CD4-positive, CD25-positive, alpha-beta regulatory T cell (primary cell): ENCODE measurements at regions not wholly inside any gene's neighbourhood (a gene's known extent, or its start where the extent isn't known, plus 50 kb on each side); places are given as distances from the start of the nearest gene placed in this dataset.

Experiments
- ATAC-seq, 2 donors: fragments of 150-1000 bp; cut with Tn5 transposase; one replicate each; pipeline ENCODE4 v1.10.0; 2021; ENCODE audit warnings: low read depth in 2 of 2, moderate number of reproducible peaks in 2 of 2, moderate library complexity in 1 of 2
- DNase-seq, 3 donors: peaks; one replicate each; pipeline versions ENCODE4 v3.0.0 to v3.0.0-alpha.2; 2012 to 2022; ENCODE audit warnings: mixed read lengths in 1 of 3
- H3K27ac ChIP-seq: one replicate; pipeline ENCODE4 v1.7.0; 2013; ENCODE audit warnings: mild to moderate bottlenecking, low read length; ENCODE audit not compliant: insufficient read depth, poor library complexity, severe bottlenecking
- H3K27me3 ChIP-seq: one replicate; pipeline ENCODE4 v1.7.0; 2013; ENCODE audit warnings: low read length; ENCODE audit not compliant: control insufficient read depth, insufficient read depth
- H3K36me3 ChIP-seq: one replicate; pipeline ENCODE4 v1.7.0; 2013; ENCODE audit warnings: mild to moderate bottlenecking, low read length, moderate library complexity; ENCODE audit not compliant: control insufficient read depth, insufficient read depth
- H3K4me1 ChIP-seq: 2 replicates; pipeline ENCODE4 v1.7.0; 2013; ENCODE audit warnings: mild to moderate bottlenecking, low read length; ENCODE audit not compliant: insufficient read depth, control insufficient read depth, poor library complexity, severe bottlenecking
- H3K4me3 ChIP-seq: one replicate; pipeline ENCODE4 v1.7.0; 2013; ENCODE audit warnings: low read depth, mild to moderate bottlenecking, low read length, moderate library complexity
- H3K9me3 ChIP-seq, 2 experiments: 1 replicate in 1 of 2; 2 replicates in 1 of 2; pipeline ENCODE4 v1.7.0; 2013; ENCODE audit warnings: low read length in 2 of 2, mild to moderate bottlenecking in 1 of 2, moderate library complexity in 1 of 2; ENCODE audit not compliant: control insufficient read depth in 2 of 2
- H3K27ac Mint-ChIP-seq, 3 donors: one replicate each; pipeline ENCODE4 v1.8.0; 2020 to 2022; ENCODE audit warnings: mild to moderate bottlenecking in 3 of 3, mixed read lengths in 3 of 3, moderate library complexity in 2 of 3
- H3K27me3 Mint-ChIP-seq: one replicate; pipeline ENCODE4 v1.8.0; 2022; ENCODE audit warnings: mild to moderate bottlenecking, mixed read lengths
- H3K36me3 Mint-ChIP-seq: one replicate; pipeline ENCODE4 v1.8.0; 2020; ENCODE audit warnings: mixed read lengths
- H3K4me1 Mint-ChIP-seq, 4 donors: one replicate each; pipeline ENCODE4 v1.8.0; 2020 to 2022; ENCODE audit warnings: mixed read lengths in 4 of 4, mild to moderate bottlenecking in 1 of 4
- H3K4me3 Mint-ChIP-seq, 4 donors: one replicate each; pipeline ENCODE4 v1.8.0; 2020 to 2022; ENCODE audit warnings: mild to moderate bottlenecking in 4 of 4, mixed read lengths in 4 of 4, moderate library complexity in 3 of 4
- H3K9me3 Mint-ChIP-seq, 7 donors: one replicate each; pipeline ENCODE4 v1.8.0; 2020 to 2022; ENCODE audit warnings: mixed read lengths in 7 of 7, mild to moderate bottlenecking in 3 of 7, moderate library complexity in 2 of 7

DNA sequence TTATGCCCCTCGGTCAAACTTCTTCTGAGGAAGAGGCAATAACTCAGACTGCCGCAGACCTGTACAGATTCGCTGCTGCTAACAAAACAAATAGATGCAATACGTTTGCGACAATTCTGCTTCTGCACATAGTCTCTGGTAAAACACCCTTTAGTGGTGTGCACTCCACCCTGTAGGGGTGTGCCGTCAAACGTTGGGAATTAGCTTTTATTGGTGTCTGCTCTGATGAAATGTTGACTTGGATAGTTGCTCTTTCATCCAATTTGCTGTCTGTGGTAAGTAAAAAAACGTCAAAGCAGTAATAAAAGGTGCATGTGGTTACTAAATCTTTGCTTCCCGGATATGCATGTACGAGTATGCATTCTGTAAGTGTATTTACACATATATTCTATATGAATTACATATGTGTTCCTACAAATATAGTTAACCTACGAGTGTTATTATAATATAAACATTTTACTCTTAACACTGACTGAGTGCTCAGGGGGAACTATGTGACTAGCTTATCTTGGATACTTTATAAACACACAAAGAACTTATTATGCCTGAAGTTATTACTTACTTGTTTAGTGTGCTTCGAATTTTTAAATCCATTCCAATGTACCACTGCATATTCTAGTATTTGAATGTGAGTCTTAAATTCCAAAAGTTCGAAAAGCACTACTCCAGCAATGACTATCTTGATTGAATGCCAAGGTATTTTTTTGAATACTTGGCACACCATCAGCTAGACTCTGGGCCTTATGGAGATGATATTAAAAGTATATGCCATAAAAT, 610.2 kb downstream of the ZEB2 start:
- Mint-ChIP-seq H3K9me3 (peaks cover 0 to 4% (median 0%) of the 10 kb centered on the region in 7 donors), H3K4me1 (no peaks in the 10 kb centered on the region), H3K27me3 (peaks cover 24% of the 10 kb centered on the region), H3K27ac (no peak overlapping the region), H3K4me3 (no peak overlapping the region), H3K36me3 (no peaks in the 10 kb centered on the region)
- H3K27ac ChIP-seq: no peak overlapping the region
- no peaks in the 10 kb centered on the region for H3K27me3 ChIP-seq
- DNase-seq (no peak), ATAC-seq (no peak)
- no peaks in the 10 kb centered on the region for H3K9me3 ChIP-seq
- no peaks in the 10 kb centered on the region for H3K4me1 ChIP-seq
- no peaks in the 10 kb centered on the region for H3K36me3 ChIP-seq
- H3K4me3 ChIP-seq: no peak overlapping the region

DNA sequence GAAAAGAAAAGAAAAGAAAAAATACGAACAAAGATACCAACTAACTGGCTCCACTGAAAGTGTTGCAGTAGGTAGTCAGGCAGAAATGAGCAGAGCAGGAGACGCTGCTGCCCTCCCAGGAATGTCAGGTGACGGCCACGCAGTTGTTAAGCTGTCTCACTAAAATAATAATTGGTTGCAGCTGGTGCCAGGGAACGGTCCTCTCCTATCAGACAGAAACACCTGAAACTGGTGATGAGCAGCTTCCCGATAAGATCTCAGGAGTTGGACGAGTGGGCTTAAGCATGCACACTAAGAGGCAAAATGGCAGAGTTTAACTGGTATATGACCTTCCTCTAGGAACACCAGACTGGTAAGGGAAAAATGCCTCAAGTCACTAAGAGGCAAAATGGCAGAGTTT, 611.1 kb downstream of the ZEB2 start:
- peaks cover 24% of the 10 kb centered on the region for H3K27me3 Mint-ChIP-seq
- H3K36me3 Mint-ChIP-seq: no peaks in the 10 kb centered on the region
- H3K27me3 ChIP-seq: no peaks in the 10 kb centered on the region
- no peaks in the 10 kb centered on the region for H3K4me1 Mint-ChIP-seq
- no peak overlapping the region for H3K27ac ChIP-seq
- H3K4me3 Mint-ChIP-seq: no peak overlapping the region
- H3K4me1 ChIP-seq: no peaks in the 10 kb centered on the region
- no peak overlapping the region for H3K4me3 ChIP-seq
- no peak overlapping the region for H3K27ac Mint-ChIP-seq
- peaks cover 0 to 4% (median 0%) of the 10 kb centered on the region in 7 donors for H3K9me3 Mint-ChIP-seq
- no peak for DNase-seq
- no peaks in the 10 kb centered on the region for H3K36me3 ChIP-seq
- ATAC-seq: no peak
- no peaks in the 10 kb centered on the region for H3K9me3 ChIP-seq

GRCh38 chr2:143907801-143908200, 612.1 kb downstream of the ZEB2 start:
- peaks cover 30% of the 10 kb centered on the region for H3K27me3 Mint-ChIP-seq
- H3K4me1 Mint-ChIP-seq: no peaks in the 10 kb centered on the region
- peaks cover 0 to 4% (median 0%) of the 10 kb centered on the region in 7 donors for H3K9me3 Mint-ChIP-seq
- no peak overlapping the region for H3K4me3 Mint-ChIP-seq
- no peaks in the 10 kb centered on the region for H3K4me1 ChIP-seq
- no peaks in the 10 kb centered on the region for H3K36me3 ChIP-seq
- H3K27ac ChIP-seq: no peak overlapping the region
- H3K27me3 ChIP-seq: no peaks in the 10 kb centered on the region
- H3K9me3 ChIP-seq: no peaks in the 10 kb centered on the region
- H3K36me3 Mint-ChIP-seq: no peaks in the 10 kb centered on the region
- no peak for DNase-seq
- H3K27ac Mint-ChIP-seq: no peak overlapping the region
- ATAC-seq: no peak
- no peak overlapping the region for H3K4me3 ChIP-seq

DNA sequence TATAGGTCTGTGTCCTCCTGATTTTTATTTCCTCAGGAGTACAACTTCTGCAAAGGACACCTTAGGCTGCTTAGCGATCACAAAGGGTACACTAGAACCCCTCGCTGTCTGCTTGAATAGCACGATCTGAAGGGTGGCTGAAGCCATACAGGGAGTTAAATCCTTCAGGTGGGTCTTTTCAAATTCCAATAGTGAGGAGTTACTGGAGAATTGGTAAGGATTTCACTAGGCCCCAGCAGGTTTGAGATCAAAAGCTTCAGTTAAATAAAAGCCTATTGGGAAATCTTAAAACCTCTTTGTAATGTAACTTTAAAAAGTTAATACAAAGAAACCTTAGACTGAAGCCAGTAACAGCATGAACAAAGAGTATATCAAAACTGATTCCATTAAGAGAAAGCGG, 613.1 kb downstream of the ZEB2 start:
- H3K9me3 ChIP-seq: no peaks in the 10 kb centered on the region
- H3K36me3 ChIP-seq: no peaks in the 10 kb centered on the region
- H3K4me1 ChIP-seq: no peaks in the 10 kb centered on the region
- no peak overlapping the region for H3K4me3 ChIP-seq
- Mint-ChIP-seq H3K36me3 (no peaks in the 10 kb centered on the region), H3K4me1 (no peaks in the 10 kb centered on the region), H3K27ac (no peak overlapping the region), H3K27me3 (peaks cover 30% of the 10 kb centered on the region), H3K9me3 (peaks cover 0 to 4% (median 0%) of the 10 kb centered on the region in 7 donors), H3K4me3 (no peak overlapping the region)
- ATAC-seq: no peak
- no peak for DNase-seq
- H3K27ac ChIP-seq: no peak overlapping the region
- H3K27me3 ChIP-seq: no peaks in the 10 kb centered on the region

- H3K4me3 ChIP-seq: no peak overlapping the region
- H3K9me3 ChIP-seq: no peaks in the 10 kb centered on the region
- peaks cover 1% of the 10 kb centered on the region for H3K27me3 ChIP-seq
- Mint-ChIP-seq H3K36me3 (no peaks in the 10 kb centered on the region), H3K4me3 (no peak overlapping the region), H3K27me3 (peaks cover 34% of the 10 kb centered on the region), H3K4me1 (no peaks in the 10 kb centered on the region), H3K9me3 (peaks cover 0 to 4% (median 0%) of the 10 kb centered on the region in 7 donors), H3K27ac (no peak overlapping the region)
- no peaks in the 10 kb centered on the region for H3K4me1 ChIP-seq
- H3K36me3 ChIP-seq: no peaks in the 10 kb centered on the region
- no peak for ATAC-seq
- H3K27ac ChIP-seq: no peak overlapping the region
- DNase-seq: no peak
Observed at GRCh38 chr2:143905587-143905986, 614.3 kb downstream of the ZEB2 start.

DNA sequence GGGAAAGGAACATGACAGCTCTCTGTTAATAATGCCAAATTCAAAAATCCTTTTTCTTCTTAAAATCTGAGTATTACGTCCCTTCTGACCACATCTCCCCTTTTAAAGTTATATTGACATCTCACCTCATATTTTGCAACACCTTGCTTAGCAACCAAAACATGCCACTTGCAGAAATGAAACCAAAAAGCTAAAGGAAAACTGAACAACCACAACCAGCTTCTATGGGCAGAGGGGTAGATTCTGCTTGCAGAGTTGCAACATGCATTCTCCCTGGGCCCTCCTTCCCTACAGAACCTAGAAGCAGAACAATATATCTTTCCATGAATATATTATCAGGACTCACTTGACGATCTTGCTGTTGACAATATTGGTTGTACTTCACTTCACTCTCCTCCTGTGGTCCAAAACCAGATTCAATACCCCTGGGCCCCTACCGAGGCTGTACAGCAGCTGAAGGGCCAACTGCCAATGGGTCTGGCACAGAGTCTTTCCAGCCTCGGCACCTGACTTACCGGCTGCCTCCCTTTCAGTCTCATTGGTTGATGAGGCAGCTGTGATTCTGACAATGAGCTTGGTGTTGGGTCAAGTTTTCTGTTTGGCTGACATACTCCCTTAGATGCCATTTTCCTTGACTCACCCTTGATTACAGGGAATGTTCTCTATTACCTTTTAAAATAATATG, 616.6 kb downstream of the ZEB2 start:
- Histone ChIP-seq H3K27ac (no peak overlapping the region), H3K27me3 (peaks cover 2% of the 10 kb centered on the region), H3K4me3 (no peak overlapping the region), H3K9me3 (no peaks in the 10 kb centered on the region), H3K36me3 (no peaks in the 10 kb centered on the region), H3K4me1 (no peaks in the 10 kb centered on the region)
- H3K4me3 Mint-ChIP-seq: no peak overlapping the region
- ATAC-seq (no peak), DNase-seq (no peak)
- no peak overlapping the region for H3K27ac Mint-ChIP-seq
- peaks cover 18% of the 10 kb centered on the region for H3K27me3 Mint-ChIP-seq
- no peaks in the 10 kb centered on the region for H3K36me3 Mint-ChIP-seq
- H3K4me1 Mint-ChIP-seq: no peaks in the 10 kb centered on the region
- H3K9me3 Mint-ChIP-seq: peaks cover 0 to 2% (median 0%) of the 10 kb centered on the region in 7 donors

DNA sequence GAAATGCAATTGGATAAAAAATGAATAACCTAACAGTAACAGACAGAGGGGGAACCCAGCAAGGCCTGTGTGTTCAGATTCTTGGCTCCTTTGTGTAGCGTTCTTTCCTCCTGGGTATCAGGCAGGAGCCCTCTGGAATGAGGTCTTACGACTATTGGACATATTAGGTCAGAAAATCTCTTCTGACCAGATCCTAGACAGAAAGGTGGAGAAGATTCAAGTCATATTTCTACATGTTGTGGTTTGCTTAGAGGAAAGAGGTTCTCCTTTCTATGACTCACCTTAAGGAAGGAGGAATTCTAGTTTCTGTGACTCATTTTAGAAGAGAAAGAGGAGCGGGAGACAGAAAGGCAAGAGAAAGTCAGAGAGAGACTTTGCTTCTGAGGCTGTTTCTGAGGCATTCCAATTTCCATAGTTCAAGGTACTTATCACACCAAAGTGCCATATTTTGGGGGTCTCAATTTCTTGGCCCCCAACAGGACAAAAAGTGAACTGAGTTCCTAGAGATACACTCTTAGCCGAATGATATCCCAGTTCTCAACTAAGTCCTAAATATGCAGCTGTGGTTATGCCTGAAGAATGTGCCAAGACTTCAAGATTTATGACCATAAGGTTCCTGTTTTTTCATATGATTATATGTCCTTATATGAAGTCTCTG, 618.6 kb downstream of the ZEB2 start:
- Mint-ChIP-seq H3K9me3 (no peaks in the 10 kb centered on the region), H3K4me3 (no peak overlapping the region), H3K27ac (no peak overlapping the region), H3K4me1 (no peaks in the 10 kb centered on the region), H3K36me3 (no peaks in the 10 kb centered on the region), H3K27me3 (peaks cover 16% of the 10 kb centered on the region)
- ATAC-seq (no peak), DNase-seq (no peak)
- Histone ChIP-seq H3K9me3 (no peaks in the 10 kb centered on the region), H3K4me1 (no peaks in the 10 kb centered on the region), H3K27me3 (peaks cover 2% of the 10 kb centered on the region), H3K36me3 (no peaks in the 10 kb centered on the region), H3K4me3 (no peak overlapping the region), H3K27ac (no peak overlapping the region)
